Caki2 (cell line): ENCODE measurements at regions not wholly inside any gene's neighbourhood (a gene's known extent, or its start where the extent isn't known, plus 50 kb on each side); places are given as distances from the start of the nearest gene placed in this dataset.

Source experiments
- DNase-seq: peaks from one replicate; pipeline ENCODE4 v3.0.0-alpha.2; 2015; ENCODE audit warnings: low read depth
- in situ Hi-C: cut with HindIII; loops from 2 replicates; pipeline ENCODE4 v1.10.0; 2016; ENCODE audit warnings: low sequenced_read_pairs, low pct_unique_long_range_greater_than_20kb, mixed read lengths

DNA sequence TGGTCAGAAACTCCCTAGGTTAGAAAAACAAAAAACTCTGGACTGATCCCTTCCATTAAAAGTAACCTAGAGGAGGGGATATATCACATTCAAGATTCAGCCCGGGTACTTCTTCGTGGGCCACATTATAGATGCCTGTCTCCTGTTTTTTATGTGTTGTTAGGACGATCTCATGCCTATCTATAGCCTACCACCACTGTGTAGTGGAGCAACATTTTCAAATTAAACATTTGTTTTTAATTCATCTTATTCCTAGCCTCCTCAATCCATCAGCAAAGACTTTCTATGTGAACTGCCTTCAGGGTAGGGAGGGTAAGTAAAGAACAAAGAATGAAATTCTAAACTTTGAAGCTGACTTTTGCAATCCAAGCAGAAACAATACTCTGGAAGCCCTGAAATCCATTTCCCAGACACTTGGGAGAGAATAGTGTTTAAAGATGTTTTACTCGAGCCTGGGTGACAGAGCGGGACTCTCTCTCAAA lies 379.4 kb downstream of the ANXA1 start:
- in situ Hi-C loops: no loop called here
- DNase-seq: no peak

DNA sequence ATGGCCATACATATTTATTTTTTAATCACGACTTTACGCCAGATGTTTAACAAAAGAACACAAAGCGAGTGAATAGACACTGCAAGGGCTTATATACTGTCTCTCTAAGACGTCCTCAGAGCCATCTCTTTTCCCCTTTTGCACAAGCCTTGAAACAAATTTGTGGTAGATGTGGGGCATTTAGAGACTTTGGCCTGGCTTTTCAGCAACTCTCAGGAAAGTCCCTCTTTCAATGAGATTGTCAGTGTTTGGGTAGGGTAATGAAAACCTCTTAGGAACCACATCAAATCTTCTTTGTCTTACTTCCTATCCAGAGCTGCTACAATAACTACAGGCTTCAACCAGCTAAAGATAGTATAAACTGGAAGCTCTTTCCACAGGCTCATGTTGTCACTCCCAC lies 380.0 kb downstream of the ANXA1 start:
- DNase-seq: no peak
- in situ Hi-C loops: no loop called here

DNA sequence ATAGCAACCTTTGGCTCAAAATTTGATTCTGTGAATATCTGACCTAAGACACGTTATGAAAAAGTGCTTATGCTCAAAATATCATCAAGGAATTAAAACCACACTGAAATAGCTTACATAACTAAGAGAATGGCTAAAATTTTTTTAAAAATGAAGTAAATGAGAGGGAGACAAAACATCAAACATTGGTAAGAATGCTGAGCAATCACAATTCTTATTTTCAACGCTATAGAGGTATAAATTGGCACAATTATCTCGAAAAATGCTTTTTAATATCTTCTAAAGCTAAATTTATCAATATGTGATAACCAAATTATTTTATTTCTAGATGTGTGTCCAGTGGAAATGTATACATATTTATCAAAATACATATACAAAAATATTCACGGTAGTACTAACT lies 381.3 kb downstream of the ANXA1 start:
- in situ Hi-C loops: no loop called here

DNA sequence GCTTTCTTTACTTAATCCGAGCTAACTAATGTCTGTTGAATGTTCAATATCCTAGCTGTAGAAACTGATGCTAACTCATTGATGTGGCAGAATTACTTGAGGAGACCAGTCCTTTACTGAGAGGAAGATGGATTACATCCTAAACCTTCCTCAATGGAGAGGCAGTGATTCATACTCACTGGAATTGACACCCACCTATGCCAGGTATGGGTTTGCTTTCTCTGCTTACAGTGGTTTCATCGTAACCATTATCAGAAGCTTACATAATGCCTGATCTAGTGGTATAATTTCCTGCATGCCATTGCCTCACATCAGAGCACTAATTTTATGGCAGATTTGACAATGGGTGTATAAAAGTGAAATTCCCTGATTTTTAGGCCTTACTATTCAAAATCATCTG lies 384.7 kb downstream of the ANXA1 start:
- in situ Hi-C loops: no loop called here
- no peak for DNase-seq

More for the DNA sequence above, 381.3 kb downstream of the ANXA1 start:
- no peak for DNase-seq

DNA sequence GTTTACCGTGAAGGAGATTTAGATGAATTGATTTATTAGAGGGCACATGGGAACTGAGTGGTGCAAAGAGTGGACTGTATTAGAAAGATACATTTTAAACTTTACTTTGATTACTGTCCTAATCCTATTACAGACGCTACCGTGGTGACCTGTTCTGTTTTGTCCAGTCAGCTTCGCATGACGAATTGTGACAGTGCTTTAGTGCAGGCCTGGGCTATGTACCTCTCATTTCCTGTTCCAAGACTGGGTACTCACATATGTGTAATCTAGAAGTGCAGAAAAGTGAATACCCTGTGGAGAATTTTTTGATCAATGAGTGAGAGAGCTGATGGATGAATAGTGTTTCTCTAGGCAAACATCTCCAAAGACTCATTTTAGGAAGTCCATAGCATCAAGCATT lies 385.9 kb downstream of the ANXA1 start:
- no peak for DNase-seq
- in situ Hi-C loops: no loop called here

DNA sequence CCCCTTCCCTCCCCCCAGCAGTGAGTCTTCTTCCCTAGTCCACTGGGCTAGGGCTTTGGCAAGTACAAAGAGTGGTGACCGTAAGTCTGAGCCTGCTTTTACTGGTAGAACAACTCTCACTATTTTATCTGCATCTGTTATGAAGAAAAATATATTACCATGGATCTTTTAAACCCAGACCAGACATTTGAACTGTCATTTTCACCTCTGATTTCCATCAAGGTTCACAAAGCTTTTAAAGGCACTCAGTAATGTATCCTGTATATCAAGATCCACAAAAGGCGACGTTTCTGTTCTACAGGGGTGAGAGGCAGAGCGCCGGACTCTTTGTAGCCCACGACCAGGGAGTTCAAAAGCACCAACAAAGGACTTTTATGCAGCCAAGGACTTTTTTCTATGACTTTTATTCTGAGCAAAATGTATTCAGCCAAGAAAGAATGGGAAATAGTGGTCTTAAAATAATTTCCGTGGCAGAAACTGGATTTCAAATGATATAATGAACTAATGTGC lies 388.3 kb downstream of the ANXA1 start:
- no peak for DNase-seq
- in situ Hi-C loops: no loop called here

DNA sequence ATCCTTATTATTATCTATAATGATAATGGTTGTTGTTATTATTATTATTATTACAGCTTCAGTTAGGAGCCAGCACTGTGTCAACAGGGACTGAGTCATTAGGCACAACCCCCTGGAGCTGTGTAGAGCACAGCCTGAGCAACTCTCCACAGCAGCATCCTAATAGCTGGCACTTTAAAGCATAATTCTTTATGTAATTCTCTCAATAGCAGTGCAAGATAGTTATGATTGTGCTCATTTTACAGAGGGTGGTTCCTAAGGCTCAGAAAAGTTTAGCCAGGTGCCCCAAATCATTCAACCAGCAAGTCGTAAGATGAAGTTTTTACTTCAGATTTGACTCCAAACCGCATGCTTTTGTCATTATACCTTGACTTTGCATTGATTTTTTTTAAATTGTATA lies 390.3 kb downstream of the ANXA1 start:
- no peak for DNase-seq
- in situ Hi-C loops: no loop called here

DNA sequence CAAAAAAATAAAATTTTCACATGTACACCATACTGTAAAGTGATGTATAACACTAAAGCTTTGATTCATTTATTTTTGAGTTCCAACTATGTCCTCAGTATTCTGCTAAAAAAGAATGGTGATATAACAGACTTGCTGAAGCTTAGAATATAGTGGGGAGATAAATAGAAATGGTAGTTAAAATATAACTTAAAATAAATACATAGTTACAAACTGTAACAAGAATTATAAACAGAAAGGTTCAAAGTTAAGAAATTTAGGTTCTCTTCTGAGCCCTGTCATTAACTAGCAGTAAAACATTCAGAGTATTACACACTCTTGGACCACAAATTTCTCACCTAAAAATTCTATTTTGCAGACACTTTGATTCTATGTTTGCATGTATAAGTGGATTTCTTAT lies 392.1 kb downstream of the ANXA1 start:
- DNase-seq: no peak
- in situ Hi-C loops: no loop called here

DNA sequence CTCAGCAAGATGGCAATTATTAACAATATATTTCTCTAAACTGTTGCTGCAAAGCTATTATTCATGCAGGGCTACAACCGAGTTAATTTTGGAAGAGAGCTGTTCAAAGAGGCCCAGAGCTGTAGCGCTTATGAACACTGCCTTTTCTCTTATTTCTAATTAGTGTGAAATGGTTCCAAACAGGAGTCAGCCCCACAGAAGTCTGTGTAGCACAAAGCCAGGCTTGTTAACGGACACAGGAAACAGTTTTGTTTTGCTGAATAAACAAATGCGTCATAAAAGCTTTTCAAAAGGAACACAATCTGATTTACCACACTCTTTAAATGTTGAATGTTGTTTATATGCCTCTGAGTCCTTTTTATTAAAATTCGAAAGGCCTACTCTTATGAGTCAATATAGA lies 396.5 kb downstream of the ANXA1 start:
- no peak for DNase-seq
- in situ Hi-C loops: no loop called here

DNA sequence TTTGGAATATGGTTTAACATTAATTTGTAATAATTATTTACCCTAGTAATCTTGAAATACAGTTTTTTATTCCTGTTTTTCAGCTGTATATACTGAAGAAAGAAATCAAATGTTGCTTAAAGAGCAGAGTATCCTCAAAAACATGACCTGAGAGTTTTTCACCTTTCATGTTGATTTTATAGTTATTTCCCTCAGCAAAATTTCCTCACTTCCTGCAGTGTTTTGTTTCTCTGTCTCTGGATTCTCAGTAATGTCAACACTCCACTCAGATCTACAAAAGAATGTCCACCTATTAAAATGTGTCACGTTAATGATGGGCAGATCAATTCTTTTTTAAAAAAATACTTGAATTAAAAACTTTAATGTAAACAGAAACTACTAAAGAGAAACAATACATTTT lies 398.3 kb downstream of the ANXA1 start:
- DNase-seq: no peak
- in situ Hi-C loops: no loop called here

DNA sequence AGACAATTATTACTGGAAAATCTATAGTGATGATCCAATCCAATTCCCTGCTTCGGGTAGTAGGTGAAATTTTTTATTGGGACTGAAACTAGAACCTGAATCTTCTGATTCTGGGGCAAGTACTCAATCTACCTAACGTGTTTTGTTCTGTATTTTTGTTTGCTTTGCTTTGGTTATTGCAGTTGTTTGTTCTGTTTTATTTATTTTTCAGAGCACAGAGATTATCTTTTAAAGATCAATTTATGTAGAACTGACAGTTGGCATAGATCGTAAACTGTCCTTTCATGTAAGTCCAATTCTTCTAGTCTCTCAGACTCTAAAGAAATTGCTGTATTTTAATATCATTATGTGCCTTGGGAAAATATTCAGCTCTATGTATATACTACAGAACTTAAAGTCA lies 401.6 kb downstream of the ANXA1 start:
- in situ Hi-C loops: no loop called here
- no peak for DNase-seq

DNA sequence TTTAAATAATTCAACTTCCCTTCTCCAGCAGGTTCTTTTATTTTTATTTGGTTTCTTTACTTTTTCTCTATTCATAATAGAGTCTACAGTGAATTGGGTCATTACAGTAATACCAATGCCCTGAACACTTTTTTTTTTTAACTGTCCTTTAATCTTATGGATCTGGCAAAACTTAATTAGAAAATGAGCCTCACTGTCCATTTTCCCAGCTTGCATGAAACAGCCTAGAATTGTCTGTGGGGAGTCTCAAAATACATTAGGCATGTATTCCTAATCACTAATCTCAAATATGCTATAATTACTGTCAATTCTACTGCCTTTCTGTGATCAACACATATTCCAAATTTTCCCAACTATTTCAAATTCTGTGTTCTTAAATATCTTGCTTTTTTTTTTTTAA lies 406.8 kb downstream of the ANXA1 start:
- in situ Hi-C loops: no loop called here

DNA sequence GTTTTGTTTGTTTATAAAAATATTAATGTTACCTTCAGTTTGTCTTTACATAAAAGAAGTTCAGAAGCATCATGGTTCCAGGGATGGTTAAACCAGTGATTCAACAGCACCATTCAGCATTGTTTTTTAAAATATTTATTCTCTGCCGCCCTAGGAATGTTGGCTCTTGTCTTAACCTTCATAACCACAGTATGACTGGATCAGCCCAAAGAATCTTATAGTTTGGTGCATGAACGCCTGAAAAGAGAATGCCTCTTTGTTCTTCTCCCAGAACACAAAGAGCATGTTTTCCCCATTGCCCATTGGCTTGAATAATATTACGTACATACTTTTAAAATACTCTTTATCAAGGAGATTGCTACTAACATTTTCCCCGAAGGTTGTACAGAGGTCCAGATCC lies 413.4 kb downstream of the ANXA1 start:
- in situ Hi-C loops: no loop called here
- DNase-seq: no peak

More for the DNA sequence above, 406.8 kb downstream of the ANXA1 start:
- DNase-seq: no peak

DNA sequence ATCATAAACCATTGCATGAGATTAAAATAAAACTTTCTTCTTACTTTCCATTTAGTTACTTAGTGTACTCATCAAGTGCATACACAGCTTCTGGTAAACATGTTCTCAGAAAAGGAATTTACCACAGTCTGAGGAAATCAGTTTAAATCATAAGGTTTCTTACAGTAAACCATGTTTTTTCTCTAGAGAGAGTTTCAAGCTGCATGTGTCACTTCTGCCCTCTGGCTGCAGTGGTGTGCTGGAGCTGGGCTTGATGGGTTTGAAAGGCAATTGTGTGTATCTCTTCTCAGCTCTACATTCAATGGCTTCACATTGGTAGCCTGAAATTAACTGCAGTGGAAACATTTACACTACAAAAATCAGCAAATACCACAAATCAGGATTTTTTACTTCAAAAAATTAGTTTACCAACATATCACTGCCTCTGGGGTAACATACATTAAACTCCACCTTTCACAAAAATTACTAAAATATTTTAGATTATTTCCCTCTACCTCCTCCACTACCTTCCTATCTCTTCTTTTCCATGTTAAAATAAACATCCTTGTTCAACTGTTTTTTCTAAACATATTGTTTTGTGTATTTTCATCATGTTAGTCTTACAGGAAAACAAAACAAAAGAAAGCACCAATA lies 414.3 kb downstream of the ANXA1 start:
- in situ Hi-C loops: no loop called here
- peak; percentile 17 for DNase-seq

DNA sequence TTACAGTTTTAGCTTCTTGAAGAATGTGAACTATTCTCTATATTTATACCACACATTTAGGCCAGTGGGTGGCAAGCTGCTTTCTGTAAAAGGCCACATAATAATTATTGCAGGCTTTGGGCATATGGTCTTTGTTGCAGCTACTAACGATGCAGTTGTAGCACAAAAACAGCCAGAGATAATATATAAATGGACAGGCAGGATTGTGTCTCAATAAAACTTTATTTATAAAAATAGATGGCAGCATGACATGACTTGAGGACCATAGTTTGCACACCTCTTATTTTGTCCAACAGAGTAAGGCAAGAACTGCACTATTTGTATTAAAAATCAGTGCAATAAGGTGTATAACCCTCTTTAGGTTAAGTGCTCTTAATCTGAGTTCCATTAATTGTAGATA lies 415.0 kb downstream of the ANXA1 start:
- DNase-seq: no peak

DNA sequence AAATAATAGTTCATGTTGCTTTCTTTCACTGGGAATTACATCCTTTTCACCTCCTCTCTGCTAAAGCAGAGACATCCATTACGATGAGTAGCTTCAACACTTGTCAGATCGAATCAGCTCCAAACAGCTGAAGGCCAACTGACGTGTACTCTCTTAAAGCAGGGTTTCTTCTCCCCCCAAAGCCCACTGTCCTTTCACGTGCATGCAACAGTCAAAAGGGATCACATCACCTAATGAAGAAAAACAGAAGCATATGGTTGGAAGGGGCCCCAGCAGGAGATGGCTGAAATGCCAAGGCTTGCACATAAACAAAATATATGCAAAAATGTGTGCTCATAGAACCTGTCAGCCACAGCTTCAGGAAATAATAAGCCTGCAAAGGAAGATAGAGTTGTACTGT lies 421.6 kb downstream of the ANXA1 start:
- in situ Hi-C loops: no loop called here
- DNase-seq: no peak

More for the DNA sequence above, 415.0 kb downstream of the ANXA1 start:
- in situ Hi-C loops: no loop called here

DNA sequence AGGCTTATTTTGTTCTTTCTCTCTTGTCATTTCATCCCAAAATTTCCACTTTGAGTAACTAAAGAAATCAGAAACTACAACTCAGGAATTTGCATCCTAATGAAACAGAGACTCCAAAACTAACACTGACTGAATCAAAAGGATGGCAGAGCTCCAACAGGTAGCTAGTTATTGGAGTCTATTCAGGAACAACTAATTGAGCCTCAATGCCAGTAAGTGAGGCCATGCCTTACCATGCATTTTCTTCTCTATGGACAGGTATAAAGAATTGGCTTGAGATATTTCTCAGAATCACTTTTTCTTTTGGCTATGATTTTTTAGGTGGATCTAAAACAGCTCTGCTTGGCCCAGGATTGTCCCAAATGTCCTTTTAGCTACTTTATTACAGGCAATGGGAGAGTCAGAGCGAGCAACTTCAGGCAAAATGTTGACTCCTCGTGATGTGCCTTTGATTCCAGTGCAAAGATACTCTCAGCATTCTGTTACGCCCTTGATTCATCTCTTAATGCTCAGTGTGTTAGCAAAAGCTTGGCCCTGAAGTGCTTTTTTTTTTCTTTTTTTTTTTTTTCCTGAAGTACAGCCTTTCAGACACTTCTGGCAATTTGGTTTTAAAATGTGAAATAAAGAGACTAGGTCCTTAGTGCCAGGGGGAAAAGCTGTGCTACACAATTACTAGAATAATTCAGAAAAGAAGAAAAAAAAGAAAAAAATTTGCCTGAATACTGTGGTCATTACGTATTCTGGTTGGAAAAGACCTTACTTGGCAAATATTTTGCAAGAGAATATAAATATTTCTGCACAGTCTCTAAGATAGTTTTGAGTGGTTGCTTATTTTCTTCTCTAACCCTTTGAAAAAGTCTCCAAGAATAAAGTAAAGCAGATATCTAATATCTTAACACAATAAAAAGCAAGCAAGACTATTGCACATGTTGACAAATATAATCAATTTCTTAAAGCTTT lies 423.7 kb downstream of the ANXA1 start:
- in situ Hi-C loops: no loop called here
- no peak for DNase-seq

DNA sequence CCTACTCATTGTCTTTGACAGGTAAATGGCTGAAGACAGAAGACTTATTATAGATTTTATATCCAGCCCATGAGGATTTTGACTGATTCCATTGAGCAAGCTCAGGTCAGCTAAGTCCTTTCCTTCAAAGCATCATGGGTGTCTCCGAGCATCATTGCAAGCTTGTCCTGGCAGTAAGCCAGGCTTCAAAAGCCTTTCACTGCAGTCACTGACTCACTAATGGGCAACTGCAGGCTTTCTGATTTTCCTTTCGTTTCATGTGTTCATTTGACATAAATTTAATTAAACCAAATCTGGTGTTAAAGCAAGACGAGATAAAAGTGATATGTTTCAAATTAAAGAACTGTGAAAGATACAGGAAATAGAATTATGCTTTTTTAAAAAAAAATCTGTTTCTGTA lies 426.2 kb downstream of the ANXA1 start:
- no peak for DNase-seq
- in situ Hi-C loops: no loop called here

DNA sequence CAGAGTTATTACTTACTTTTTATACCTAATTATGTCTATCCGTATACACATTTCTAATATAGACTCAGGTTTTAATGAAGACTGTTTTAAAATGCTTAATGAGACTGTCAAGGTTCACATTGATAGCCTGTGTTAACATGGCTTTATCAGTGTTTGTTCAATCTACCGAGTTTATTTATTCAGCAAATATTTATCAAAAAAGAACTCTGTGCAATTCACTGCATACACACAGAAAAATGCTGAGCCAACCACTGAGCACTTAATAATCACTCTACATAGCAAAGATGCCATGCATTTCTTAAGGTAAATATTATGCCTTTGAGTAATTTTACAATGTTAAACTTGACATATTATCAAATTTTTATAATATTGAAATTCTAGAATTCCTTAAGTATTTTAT lies 428.2 kb downstream of the ANXA1 start:
- no peak for DNase-seq
- in situ Hi-C loops: no loop called here
